ENCODE measurements at regions not wholly inside any gene's neighbourhood (a gene's known extent, or its start where the extent isn't known, plus 50 kb on each side); places are given as distances from the start of the nearest gene placed in this dataset.

- TF ChIP-seq CTCF (IDR thresholded peaks at IDR 0.05) (no peak), POLR2A (IDR thresholded peaks at IDR 0.05) (no peak)
Measured at GRCh38 chr14:87264796-87265195, 728.2 kb downstream of the GALC start.

Measured in body of pancreas (tissue), 4 donors.